LNCAP (cell line): ENCODE measurements at regions not wholly inside any gene's neighbourhood (a gene's known extent, or its start where the extent isn't known, plus 50 kb on each side); places are given as distances from the start of the nearest gene placed in this dataset.

Experiments used
- TF ChIP-seq, protein P1 (sequence below): fragments of 450-650 bp; IDR thresholded peaks from 2 replicates; pipeline ENCODE4 v1.5.1; 2017; ENCODE audit warnings: mild to moderate bottlenecking

DNA sequence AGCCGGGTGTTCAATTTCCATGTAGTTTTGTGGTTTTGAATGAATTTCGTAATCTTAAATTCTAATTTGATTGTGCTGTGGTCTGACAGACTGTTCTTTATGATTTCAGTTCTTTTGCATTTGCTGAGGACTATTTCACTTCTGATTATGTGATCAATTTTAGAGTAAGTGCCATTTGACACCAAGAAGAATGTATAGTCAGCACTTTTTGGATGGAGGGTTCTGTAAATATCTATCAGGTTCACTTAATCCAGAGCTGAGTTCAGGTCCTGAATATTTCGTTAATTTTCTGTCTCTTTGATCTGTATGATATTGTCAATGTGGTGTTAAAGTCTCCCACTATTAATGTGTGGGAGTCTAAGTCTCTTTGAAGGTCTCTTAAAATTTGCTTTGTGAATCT, 944.9 kb downstream of the TLE4 start:
- TF ChIP-seq, protein P1, sequence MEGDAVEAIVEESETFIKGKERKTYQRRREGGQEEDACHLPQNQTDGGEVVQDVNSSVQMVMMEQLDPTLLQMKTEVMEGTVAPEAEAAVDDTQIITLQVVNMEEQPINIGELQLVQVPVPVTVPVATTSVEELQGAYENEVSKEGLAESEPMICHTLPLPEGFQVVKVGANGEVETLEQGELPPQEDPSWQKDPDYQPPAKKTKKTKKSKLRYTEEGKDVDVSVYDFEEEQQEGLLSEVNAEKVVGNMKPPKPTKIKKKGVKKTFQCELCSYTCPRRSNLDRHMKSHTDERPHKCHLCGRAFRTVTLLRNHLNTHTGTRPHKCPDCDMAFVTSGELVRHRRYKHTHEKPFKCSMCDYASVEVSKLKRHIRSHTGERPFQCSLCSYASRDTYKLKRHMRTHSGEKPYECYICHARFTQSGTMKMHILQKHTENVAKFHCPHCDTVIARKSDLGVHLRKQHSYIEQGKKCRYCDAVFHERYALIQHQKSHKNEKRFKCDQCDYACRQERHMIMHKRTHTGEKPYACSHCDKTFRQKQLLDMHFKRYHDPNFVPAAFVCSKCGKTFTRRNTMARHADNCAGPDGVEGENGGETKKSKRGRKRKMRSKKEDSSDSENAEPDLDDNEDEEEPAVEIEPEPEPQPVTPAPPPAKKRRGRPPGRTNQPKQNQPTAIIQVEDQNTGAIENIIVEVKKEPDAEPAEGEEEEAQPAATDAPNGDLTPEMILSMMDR = no peak

DNA sequence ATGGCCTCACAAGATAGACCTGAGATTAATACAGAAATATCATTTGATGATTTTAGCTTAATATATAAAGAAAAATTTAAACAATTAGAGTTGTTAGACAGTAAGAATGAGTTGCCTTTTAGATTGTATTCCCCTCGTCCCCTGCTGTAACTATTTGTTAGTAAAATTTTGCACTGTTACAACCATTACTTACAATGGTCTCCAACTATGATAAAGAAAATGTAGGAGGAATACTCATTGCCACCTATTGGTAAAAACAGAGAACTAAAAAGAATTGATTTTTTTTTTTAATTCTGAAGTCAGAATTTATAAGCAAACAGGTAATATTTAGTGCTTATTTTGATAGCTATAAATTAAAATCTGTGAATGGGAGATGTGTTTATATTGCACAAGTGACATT, 937.6 kb downstream of the TLE4 start:
- TF ChIP-seq, protein P1 = peak; percentile 46; the same call in 1 of the 2 replicates

DNA sequence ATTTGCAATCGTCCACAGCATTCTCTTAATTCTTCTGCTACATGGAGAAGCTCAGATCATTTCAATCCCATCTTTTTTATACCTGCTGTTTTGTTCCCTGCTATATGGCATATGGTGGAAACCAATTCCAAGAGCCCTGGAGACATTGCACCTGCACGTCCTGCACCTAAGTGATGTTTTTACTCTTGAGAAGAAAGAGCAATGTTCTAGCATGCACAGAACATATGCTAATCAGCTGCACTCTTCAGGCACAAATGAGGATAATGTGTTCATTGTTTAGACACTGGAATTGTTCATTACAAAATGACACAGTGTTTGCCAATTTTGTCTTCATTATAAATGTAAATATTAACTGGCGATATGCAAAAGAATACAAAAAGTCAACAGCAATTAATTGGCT, 935.8 kb downstream of the TLE4 start:
- TF ChIP-seq, protein P1 = no peak

DNA sequence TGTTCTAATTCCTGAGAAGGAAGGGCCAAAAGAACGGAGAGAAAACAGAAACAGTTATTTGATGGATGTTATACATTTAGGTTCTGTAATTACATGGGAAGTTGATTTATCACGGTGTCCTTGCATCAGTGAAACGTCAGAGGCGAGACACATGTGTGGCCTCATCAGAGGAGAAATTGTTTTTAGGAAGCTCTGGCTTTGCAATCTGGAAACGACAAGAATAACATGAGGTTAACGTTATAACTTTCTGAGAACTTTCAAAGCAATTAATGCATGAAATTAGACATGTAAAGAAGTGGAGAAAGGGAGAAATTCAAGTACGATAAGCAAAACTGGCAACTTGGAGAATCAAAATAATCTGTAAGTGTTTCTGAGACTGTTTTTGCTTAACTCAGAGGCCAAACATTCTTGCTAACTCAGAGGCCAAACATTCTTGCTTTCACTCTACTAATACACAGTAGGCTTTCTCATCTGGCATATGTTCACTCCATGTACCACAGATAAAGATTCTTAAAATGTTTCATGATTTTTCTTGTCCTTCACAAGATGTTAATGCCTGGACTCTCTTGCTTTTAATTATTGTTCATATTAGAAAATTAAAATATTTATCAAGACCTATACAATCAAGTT, 933.0 kb downstream of the TLE4 start:
- TF ChIP-seq, protein P1 = no peak

DNA sequence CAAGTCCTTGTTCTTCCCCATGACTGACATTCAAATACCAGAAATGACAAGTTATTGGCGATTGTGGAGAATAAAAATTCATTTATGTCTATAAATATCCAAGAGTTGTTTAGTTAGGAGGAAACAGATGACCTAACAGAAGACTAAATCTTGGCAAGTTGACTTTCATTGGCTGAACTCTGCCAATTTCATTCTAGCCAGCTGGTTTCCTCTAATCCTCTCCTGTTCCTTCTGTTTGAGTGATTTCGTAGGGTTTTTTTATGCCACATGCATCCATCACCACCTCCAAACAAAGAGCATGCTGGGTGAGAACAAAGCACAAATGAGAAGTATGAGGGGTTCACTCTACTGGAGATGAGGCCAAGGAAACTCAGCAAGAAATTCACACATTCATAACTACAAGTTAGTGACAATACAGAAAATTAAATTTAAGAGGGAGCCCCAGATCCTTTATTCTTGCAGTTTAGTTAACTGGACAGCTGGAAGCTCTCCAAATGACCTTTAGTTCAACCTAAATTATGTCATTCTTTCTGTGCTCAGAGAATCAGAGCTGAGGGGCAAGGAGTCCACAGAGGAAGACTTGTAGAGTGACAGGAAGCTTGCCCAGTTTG, 932.0 kb downstream of the TLE4 start:
- TF ChIP-seq, protein P1 = no peak

DNA sequence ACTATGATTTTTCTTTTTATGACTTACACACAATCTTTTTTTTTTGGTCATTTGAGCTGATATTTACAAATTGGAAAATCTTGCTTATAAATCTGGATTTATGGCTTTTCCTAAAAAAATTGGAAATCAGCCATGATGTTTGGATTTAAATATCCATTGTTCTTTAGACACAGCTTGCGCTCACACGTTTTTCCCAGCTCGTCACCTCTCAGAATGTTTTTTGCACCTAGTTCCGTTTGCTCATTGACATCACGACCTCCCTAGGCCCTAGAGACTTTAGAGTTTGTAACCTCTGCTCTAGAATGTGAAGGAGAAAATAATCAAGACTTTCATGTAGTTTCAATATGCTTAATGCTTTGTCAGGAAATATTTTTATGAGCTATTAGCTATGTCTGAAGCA, 930.5 kb downstream of the TLE4 start:
- TF ChIP-seq, protein P1 = no peak

DNA sequence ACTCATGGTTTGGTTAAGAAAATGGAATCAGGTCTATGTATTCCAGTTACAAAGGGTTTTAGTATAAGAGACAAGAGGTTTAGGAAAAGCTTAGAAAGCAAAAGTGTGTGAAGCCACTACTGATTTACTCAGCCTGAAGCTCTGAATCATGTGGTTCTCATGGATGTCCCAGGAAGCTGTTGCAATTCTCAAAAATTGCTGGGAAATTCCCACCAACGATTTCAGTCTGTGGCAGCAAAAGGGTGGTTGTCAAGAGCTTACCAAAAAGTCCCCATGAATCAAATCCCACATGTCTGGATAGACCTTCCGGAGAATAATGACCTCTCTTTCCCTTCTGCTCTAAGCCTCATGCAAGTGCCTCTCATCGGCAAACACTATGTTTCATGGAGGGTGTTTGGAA, 929.9 kb downstream of the TLE4 start:
- TF ChIP-seq, protein P1 = no peak
